Panc1 (cell line): ENCODE measurements at regions not wholly inside any gene's neighbourhood (a gene's known extent, or its start where the extent isn't known, plus 50 kb on each side); places are given as distances from the start of the nearest gene placed in this dataset.

ENCODE experiments used
- ATAC-seq: fragments of 200-7000 bp; cut with Tn5 transposase; 2 replicates; pipeline ENCODE4 v1.9.1; 2020; ENCODE audit warnings: mild to moderate bottlenecking, moderate library complexity
- BruUV-seq: library from RNA; stranded (reverse); fragments of 400-500 nt; replicated peaks from 2 replicates; lab custom pipeline; 2021; lab: Mats Ljungman, UMichigan
- CTCF ChIA-PET: fragments of 300-600 bp; sonication (Branson Sonifier 250); formaldehyde crosslinking; loops from one replicate; lab custom pipeline; 2022; ENCODE audit warnings: antibody characterized with exemption; lab: Charles Lee
- POLR2A ChIA-PET: fragments of 300-600 bp; sonication (Branson Sonifier 250); formaldehyde crosslinking; loops from one replicate; lab custom pipeline; 2022; ENCODE audit warnings: antibody characterized with exemption; lab: Charles Lee
- DNase-seq: peaks from one replicate; pipeline ENCODE4 v3.0.0-alpha.2; 2010; ENCODE audit warnings: low read depth, low spot score
- H3K27ac ChIP-seq: 2 replicates; pipeline ENCODE4 v1.5.1; 2011; ENCODE audit warnings: mild to moderate bottlenecking, low read length, inconsistent platforms
- H3K27me3 ChIP-seq: fragments of 200-500 bp; sonication (Bioruptor generic); 2 replicates; pipeline ENCODE4 v1.6.0; 2014; ENCODE audit warnings: low read length, inconsistent platforms; ENCODE audit not compliant: control insufficient read depth, insufficient read depth
- H3K36me3 ChIP-seq: fragments of 200-500 bp; sonication (Bioruptor generic); 2 replicates; pipeline ENCODE4 v1.5.1; 2014; ENCODE audit warnings: inconsistent platforms, mild to moderate bottlenecking, low read length, moderate library complexity; ENCODE audit not compliant: control insufficient read depth, insufficient read depth
- H3K4me1 ChIP-seq: 2 replicates; pipeline ENCODE4 v1.5.1; 2011; ENCODE audit warnings: inconsistent platforms, mild to moderate bottlenecking, low read length, moderate library complexity; ENCODE audit not compliant: control insufficient read depth, insufficient read depth
- H3K4me3 ChIP-seq, 2 experiments: 2 replicates each; pipeline ENCODE4 v1.5.1; 2011 to 2012; ENCODE audit warnings: low read depth in 2 of 2, low read length in 2 of 2, mild to moderate bottlenecking in 2 of 2, inconsistent platforms in 1 of 2, moderate library complexity in 1 of 2
- H3K9me3 ChIP-seq: fragments of 200-500 bp; sonication (Bioruptor generic); 2 replicates; pipeline ENCODE4 v1.5.1; 2014; ENCODE audit warnings: low read depth, mild to moderate bottlenecking, inconsistent platforms, low read length, moderate library complexity; ENCODE audit not compliant: control insufficient read depth, insufficient read depth
- CTCF ChIP-seq: fragments of 450-650 bp; IDR thresholded peaks from 2 replicates; pipeline ENCODE4 v1.5.1; 2017; ENCODE audit warnings: mild to moderate bottlenecking
- SIN3A ChIP-seq: IDR thresholded peaks from 2 replicates; pipeline ENCODE4 v1.6.1; 2012; ENCODE audit warnings: low read depth, mild to moderate bottlenecking, low read length, moderate library complexity, borderline replicate concordance; ENCODE audit not compliant: insufficient read depth
- TCF7L2 ChIP-seq: IDR thresholded peaks from 2 replicates; pipeline ENCODE4 v1.6.1; 2011; ENCODE audit warnings: mild to moderate bottlenecking, low read depth, low read length, inconsistent platforms
- in situ Hi-C: cut with HindIII; loops from 2 replicates; pipeline ENCODE4 v1.10.0; 2016; ENCODE audit warnings: low sequenced_read_pairs, low pct_unique_long_range_greater_than_20kb
- intact Hi-C: fragments of 100-400 bp; cut with micrococcal nuclease; formaldehyde crosslinking; loops from one replicate; pipeline ENCODE4 v1.10.0; 2022; ENCODE audit not compliant: unreplicated experiment

GRCh38 chr2:165007161-165007744, 51.9 kb upstream of the SLC38A11 start:
- no peak for DNase-seq

More at GRCh38 chr2:165007161-165007744, 51.9 kb upstream of the SLC38A11 start:
- POLR2A ChIA-PET = no interaction called here
- ATAC-seq = no peak
- in situ Hi-C loops (no loop called here), intact Hi-C loops (no loop called here)
- no TSS peak for BruUV-seq
- CTCF ChIA-PET = no interaction called here
- Histone ChIP-seq H3K4me1 (no peaks in the 10 kb centered on the region), H3K27me3 (no peaks in the 10 kb centered on the region), H3K9me3 (no peaks in the 10 kb centered on the region), H3K27ac (no peak overlapping the region), H3K4me3 (no peak overlapping the region), H3K36me3 (no peaks in the 10 kb centered on the region; the same call in 1 of the 2 replicates)
- TF ChIP-seq SIN3A = no peak
- no peak for TF ChIP-seq TCF7L2
- no peak for TF ChIP-seq CTCF
